HCT116 (cell line): ENCODE measurements at regions not wholly inside any gene's neighbourhood (a gene's known extent, or its start where the extent isn't known, plus 50 kb on each side); places are given as distances from the start of the nearest gene placed in this dataset.

Experiments used
- ATAC-seq: fragments of 200-7000 bp; cut with Tn5 transposase; 2 replicates; pipeline ENCODE4 v1.9.1; 2020; ENCODE audit warnings: mild to moderate bottlenecking, moderate library complexity
- BruUV-seq: library from RNA; stranded (reverse); fragments of 400-500 nt; replicated peaks from 2 replicates; lab custom pipeline; 2021; lab: Mats Ljungman, UMichigan
- CTCF ChIA-PET: fragments of 300-600 bp; sonication (Branson Sonifier 250); formaldehyde crosslinking; loops from one replicate; lab custom pipeline; 2021; ENCODE audit warnings: antibody characterized with exemption; lab: Charles Lee
- POLR2A ChIA-PET: fragments of 300-600, 350-600 bp; sonication (Branson Sonifier 250); formaldehyde crosslinking; loops from one replicate; lab custom pipeline; 2021; ENCODE audit warnings: antibody characterized with exemption; lab: Charles Lee
- RAD21 ChIA-PET, 2 experiments: fragments of 300-600 bp; sonication (Branson Sonifier 250); formaldehyde crosslinking; loops; one replicate each; lab custom pipeline; 2023; ENCODE audit warnings: low total read pairs in 2 of 2; ENCODE audit not compliant: uncharacterized antibody in 2 of 2, unreplicated experiment in 2 of 2, low non-redundant PET in 1 of 2; lab: Charles Lee
- DNase-seq: peaks from one replicate; pipeline ENCODE4 v3.0.0-alpha.2; 2010; ENCODE audit warnings: low read depth, low spot score
- H2AFZ ChIP-seq: fragments of 200-600 bp; shearing (Covaris generic), sonication (generic); 2 replicates; pipeline ENCODE4 v1.6.1; 2017; ENCODE audit warnings: low read depth, mixed run types, mixed read lengths, antibody characterized with exemption, low read length; ENCODE audit not compliant: poor library complexity, severe bottlenecking
- H3K27ac ChIP-seq: 2 replicates; pipeline ENCODE4 v1.5.1; 2012; ENCODE audit warnings: low read depth, low read length
- H3K27me3 ChIP-seq: fragments of 200-600 bp; sonication (generic); 2 replicates; pipeline ENCODE4 v1.6.1; 2016; ENCODE audit warnings: mixed run types, low read length, mixed read lengths; ENCODE audit not compliant: insufficient read depth
- H3K36me3 ChIP-seq, 2 experiments: fragments of 200-500 bp in 1 of 2; fragments of 200-600 bp in 1 of 2; sonication (Bioruptor generic) in 1 of 2; sonication (generic) in 1 of 2; 2 replicates each; pipeline versions ENCODE4 v1.5.1 to v1.6.1; 2014 to 2016; ENCODE audit warnings: low read length in 2 of 2, inconsistent platforms in 1 of 2, mixed read lengths in 1 of 2, mixed run types in 1 of 2; ENCODE audit not compliant: insufficient read depth in 2 of 2, control insufficient read depth in 1 of 2
- H3K4me1 ChIP-seq, 2 experiments: fragments of 200-600 bp in 1 of 2; sonication (generic) in 1 of 2; 2 replicates each; pipeline versions ENCODE4 v1.5.1 to v1.6.1; 2012 to 2017; ENCODE audit warnings: low read length in 2 of 2, inconsistent platforms in 1 of 2, mild to moderate bottlenecking in 1 of 2, mixed read lengths in 1 of 2, mixed run types in 1 of 2, moderate library complexity in 1 of 2; ENCODE audit not compliant: insufficient read depth in 2 of 2, control insufficient read depth in 1 of 2
- H3K4me2 ChIP-seq: fragments of 200-600 bp; sonication (generic); 2 replicates; pipeline ENCODE4 v1.6.1; 2017; ENCODE audit warnings: mixed run types, low read length, mixed read lengths
- H3K4me3 ChIP-seq, 2 experiments: fragments of 200-600 bp in 1 of 2; sonication (generic) in 1 of 2; replicated peaks in 1 of 2; 2 replicates each; pipeline ENCODE4 v1.5.1; 2011 to 2016; ENCODE audit warnings: low read length in 2 of 2, control low read depth in 1 of 2, low read depth in 1 of 2, mild to moderate bottlenecking in 1 of 2, mixed read lengths in 1 of 2, mixed run types in 1 of 2
- H3K79me2 ChIP-seq: fragments of 200-600 bp; sonication (generic); 2 replicates; pipeline ENCODE4 v1.6.1; 2017; ENCODE audit warnings: mild to moderate bottlenecking, mixed run types, low read length, moderate library complexity, mixed read lengths; ENCODE audit not compliant: insufficient read depth
- H3K9ac ChIP-seq: fragments of 200-600 bp; sonication (generic); 2 replicates; pipeline ENCODE4 v1.6.1; 2016; ENCODE audit warnings: low read length, mixed read lengths
- H3K9me2 ChIP-seq: fragments of 200-600 bp; sonication (generic), shearing (Covaris generic); 2 replicates; pipeline ENCODE4 v1.6.1; 2017; ENCODE audit warnings: mixed run types, mild to moderate bottlenecking, moderate library complexity; ENCODE audit not compliant: insufficient read depth
- H3K9me3 ChIP-seq, 2 experiments: fragments of 200-500 bp in 1 of 2; fragments of 200-600 bp in 1 of 2; sonication (Bioruptor generic) in 1 of 2; sonication (generic) in 1 of 2; 2 replicates each; pipeline ENCODE4 v1.6.1; 2014 to 2017; ENCODE audit warnings: low read length in 2 of 2, mixed read lengths in 2 of 2, inconsistent platforms in 1 of 2, low read depth in 1 of 2, mild to moderate bottlenecking in 1 of 2, mixed run types in 1 of 2, moderate library complexity in 1 of 2; ENCODE audit not compliant: control insufficient read depth in 1 of 2, insufficient read depth in 1 of 2
- H4K20me1 ChIP-seq: fragments of 200-600 bp; sonication (generic), shearing (Covaris generic); 2 replicates; pipeline ENCODE4 v1.6.1; 2017; ENCODE audit warnings: mixed run types, mild to moderate bottlenecking, moderate library complexity; ENCODE audit not compliant: insufficient read depth
- CEBPB ChIP-seq: IDR thresholded peaks from 2 replicates; pipeline ENCODE4 v1.6.1; 2012; ENCODE audit warnings: low read depth
- EGR1 ChIP-seq: IDR thresholded peaks from 2 replicates; pipeline ENCODE4 v1.6.1; 2012; ENCODE audit warnings: low read depth
- EZH2phosphoT487 ChIP-seq: fragments of 200-600 bp; IDR thresholded peaks from 2 replicates; pipeline ENCODE4 v1.6.1; 2018; ENCODE audit warnings: antibody characterized with exemption, borderline replicate concordance
- MAX ChIP-seq: IDR thresholded peaks from 2 replicates; pipeline ENCODE4 v1.6.1; 2012
- POLR2A ChIP-seq: IDR thresholded peaks from 2 replicates; pipeline ENCODE4 v1.7.0; 2011; ENCODE audit warnings: borderline replicate concordance; ENCODE audit not compliant: insufficient read depth, insufficient read length; ENCODE audit errors: extremely low read depth
- SIN3A ChIP-seq: IDR thresholded peaks from 2 replicates; pipeline ENCODE4 v1.6.1; 2012; ENCODE audit warnings: low read depth
- SP1 ChIP-seq: IDR thresholded peaks from 2 replicates; pipeline ENCODE4 v1.6.1; 2012; ENCODE audit warnings: low read depth
- SRF ChIP-seq: IDR thresholded peaks from 2 replicates; pipeline ENCODE4 v1.6.1; 2012; ENCODE audit warnings: low read depth
- TCF7L2 ChIP-seq: IDR thresholded peaks from 2 replicates; pipeline ENCODE4 v1.7.0; 2011; ENCODE audit warnings: borderline replicate concordance, inconsistent platforms; ENCODE audit not compliant: insufficient read depth, insufficient read length; ENCODE audit errors: extremely low read depth
- ZFX ChIP-seq: fragments of 450-650 bp; IDR thresholded peaks from 2 replicates; pipeline ENCODE4 v1.6.1; 2017
- intact Hi-C: fragments of 100-400 bp; cut with micrococcal nuclease; formaldehyde crosslinking; loops from 2 replicates; pipeline ENCODE4 v1.10.0; 2022
- TF ChIP-seq, protein P1 (sequence below): IDR thresholded peaks from 2 replicates; pipeline ENCODE4 v1.6.1; 2012; ENCODE audit warnings: low read depth

GRCh38 chr13:60924856-60925255 lies 490.8 kb downstream of the PCDH20 start (continued):
- TF ChIP-seq, protein P1, sequence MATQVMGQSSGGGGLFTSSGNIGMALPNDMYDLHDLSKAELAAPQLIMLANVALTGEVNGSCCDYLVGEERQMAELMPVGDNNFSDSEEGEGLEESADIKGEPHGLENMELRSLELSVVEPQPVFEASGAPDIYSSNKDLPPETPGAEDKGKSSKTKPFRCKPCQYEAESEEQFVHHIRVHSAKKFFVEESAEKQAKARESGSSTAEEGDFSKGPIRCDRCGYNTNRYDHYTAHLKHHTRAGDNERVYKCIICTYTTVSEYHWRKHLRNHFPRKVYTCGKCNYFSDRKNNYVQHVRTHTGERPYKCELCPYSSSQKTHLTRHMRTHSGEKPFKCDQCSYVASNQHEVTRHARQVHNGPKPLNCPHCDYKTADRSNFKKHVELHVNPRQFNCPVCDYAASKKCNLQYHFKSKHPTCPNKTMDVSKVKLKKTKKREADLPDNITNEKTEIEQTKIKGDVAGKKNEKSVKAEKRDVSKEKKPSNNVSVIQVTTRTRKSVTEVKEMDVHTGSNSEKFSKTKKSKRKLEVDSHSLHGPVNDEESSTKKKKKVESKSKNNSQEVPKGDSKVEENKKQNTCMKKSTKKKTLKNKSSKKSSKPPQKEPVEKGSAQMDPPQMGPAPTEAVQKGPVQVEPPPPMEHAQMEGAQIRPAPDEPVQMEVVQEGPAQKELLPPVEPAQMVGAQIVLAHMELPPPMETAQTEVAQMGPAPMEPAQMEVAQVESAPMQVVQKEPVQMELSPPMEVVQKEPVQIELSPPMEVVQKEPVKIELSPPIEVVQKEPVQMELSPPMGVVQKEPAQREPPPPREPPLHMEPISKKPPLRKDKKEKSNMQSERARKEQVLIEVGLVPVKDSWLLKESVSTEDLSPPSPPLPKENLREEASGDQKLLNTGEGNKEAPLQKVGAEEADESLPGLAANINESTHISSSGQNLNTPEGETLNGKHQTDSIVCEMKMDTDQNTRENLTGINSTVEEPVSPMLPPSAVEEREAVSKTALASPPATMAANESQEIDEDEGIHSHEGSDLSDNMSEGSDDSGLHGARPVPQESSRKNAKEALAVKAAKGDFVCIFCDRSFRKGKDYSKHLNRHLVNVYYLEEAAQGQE: no peak
- TF ChIP-seq ZFX: no peak
- no peak for TF ChIP-seq CEBPB
- TF ChIP-seq SP1: no peak
- TF ChIP-seq SIN3A: no peak
- no peak for TF ChIP-seq SRF
- no peak for TF ChIP-seq POLR2A
- TF ChIP-seq EGR1: no peak
- TF ChIP-seq, all 23 proteins: peak for 0

DNA sequence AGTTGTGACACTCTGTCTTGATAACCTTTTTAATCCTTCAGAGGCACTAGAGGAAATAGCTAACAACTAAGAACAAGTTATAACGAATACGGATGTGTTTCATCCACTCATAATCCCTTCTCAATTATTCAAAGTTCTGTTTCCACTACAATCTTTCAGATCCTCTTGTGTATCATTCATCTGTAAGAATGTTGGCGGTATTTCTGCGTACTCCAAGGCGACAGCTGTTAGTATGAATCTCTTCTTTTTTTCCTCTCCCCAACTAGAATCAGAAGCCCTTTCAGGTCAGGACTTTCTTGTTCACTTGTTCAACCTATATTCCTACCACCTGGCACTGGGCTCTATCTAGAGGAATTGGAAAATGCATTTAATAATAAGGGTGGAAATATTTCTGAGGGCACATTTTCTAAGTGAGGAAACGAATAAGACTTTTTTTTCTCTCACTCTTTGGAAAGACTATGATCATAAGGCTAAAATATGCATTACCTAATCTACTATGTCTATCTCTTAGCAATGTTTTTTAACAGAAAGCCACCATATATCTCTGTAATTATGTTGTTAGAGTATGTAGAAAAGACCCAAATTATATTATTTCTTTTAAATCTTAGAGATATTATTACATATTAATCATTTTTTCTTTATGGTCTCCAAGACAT lies 492.9 kb downstream of the PCDH20 start:
- no peaks in the 10 kb centered on the region for H3K27me3 ChIP-seq
- no peaks in the 10 kb centered on the region for H3K9me3 ChIP-seq
- CTCF ChIA-PET: no interaction called here
- ATAC-seq: no peak
- no peak overlapping the region for H3K4me3 ChIP-seq
- POLR2A ChIA-PET: no interaction called here
- H3K4me2 ChIP-seq: no peak overlapping the region
- no peaks in the 10 kb centered on the region for H4K20me1 ChIP-seq
- H3K36me3 ChIP-seq: no peaks in the 10 kb centered on the region
- RAD21 ChIA-PET: no interaction called here
- no peaks in the 10 kb centered on the region for H3K79me2 ChIP-seq
- no TSS peak for BruUV-seq
- H2AFZ ChIP-seq: no peak overlapping the region
- H3K4me1 ChIP-seq: no peaks in the 10 kb centered on the region
- H3K27ac ChIP-seq: no peak overlapping the region
- DNase-seq: no peak
- TF ChIP-seq EZH2phosphoT487: no peak
- TF ChIP-seq MAX: no peak
- no peak for TF ChIP-seq TCF7L2
- intact Hi-C loops: no loop called here
- H3K9me2 ChIP-seq: no peaks in the 10 kb centered on the region
- H3K9ac ChIP-seq: no peak overlapping the region
